ENCODE measurements at regions not wholly inside any gene's neighbourhood (a gene's known extent, or its start where the extent isn't known, plus 50 kb on each side); places are given as distances from the start of the nearest gene placed in this dataset.

GRCh38 chr7:91346426-91346825, 82.2 kb downstream of the FZD1 start:
- TF ChIP-seq EP300 (IDR thresholded peaks at IDR 0.05) (no peak), CTCF (IDR thresholded peaks at IDR 0.05) (no peak), POLR2AphosphoS5 (IDR thresholded peaks at IDR 0.05) (no peak), POLR2A (IDR thresholded peaks at IDR 0.05) (no peak)
- H3K27me3 ChIP-seq = no peaks in the 10 kb centered on the region
- no peak overlapping the region for H3K27ac ChIP-seq
- no peaks in the 10 kb centered on the region for H3K4me1 ChIP-seq
- no peaks in the 10 kb centered on the region for H3K36me3 ChIP-seq
- no peak overlapping the region for H3K4me3 ChIP-seq
- DNase-seq = no peak
- intact Hi-C loops (cut with DNase I) = no loop called here
- H3K9me3 ChIP-seq = no peaks in the 10 kb centered on the region

- Histone ChIP-seq H3K36me3 (no peaks in the 10 kb centered on the region), H3K27me3 (no peaks in the 10 kb centered on the region), H3K9me3 (no peaks in the 10 kb centered on the region), H3K27ac (no peak overlapping the region), H3K4me1 (no peaks in the 10 kb centered on the region), H3K4me3 (no peak overlapping the region)
- no peak for DNase-seq
- intact Hi-C loops (cut with DNase I) = no loop called here
- WGBS, 2 donors = 71 to 77% methylated on average over 3 of the region's 3 CpGs
- TF ChIP-seq CTCF (IDR thresholded peaks at IDR 0.05) (no peak), POLR2AphosphoS5 (IDR thresholded peaks at IDR 0.05) (no peak), POLR2A (IDR thresholded peaks at IDR 0.05) (no peak), EP300 (IDR thresholded peaks at IDR 0.05) (no peak)
Observed at GRCh38 chr7:91347290-91347689, 83.1 kb downstream of the FZD1 start.

GRCh38 chr7:91348711-91349110, 84.5 kb downstream of the FZD1 start:
- Histone ChIP-seq H3K36me3 (no peaks in the 10 kb centered on the region), H3K9me3 (no peaks in the 10 kb centered on the region), H3K27me3 (no peaks in the 10 kb centered on the region), H3K4me1 (no peaks in the 10 kb centered on the region), H3K4me3 (no peak overlapping the region), H3K27ac (no peak overlapping the region)
- TF ChIP-seq POLR2A (IDR thresholded peaks at IDR 0.05) = no peak
- no peak for TF ChIP-seq CTCF (IDR thresholded peaks at IDR 0.05)
- TF ChIP-seq EP300 (IDR thresholded peaks at IDR 0.05) = no peak
- TF ChIP-seq POLR2AphosphoS5 (IDR thresholded peaks at IDR 0.05) = no peak
- intact Hi-C loops (cut with DNase I) = no loop called here
- DNase-seq = no peak

- no peaks in the 10 kb centered on the region for H3K4me1 ChIP-seq
- H3K4me3 ChIP-seq = no peak overlapping the region
- no peaks in the 10 kb centered on the region for H3K9me3 ChIP-seq
- intact Hi-C loops (cut with DNase I) = no loop called here
- no peaks in the 10 kb centered on the region for H3K36me3 ChIP-seq
- 71 to 87% methylated on average over 3 of the region's 3 CpGs for WGBS, 2 donors
- H3K27me3 ChIP-seq = no peaks in the 10 kb centered on the region
- TF ChIP-seq POLR2AphosphoS5 (IDR thresholded peaks at IDR 0.05) (no peak), EP300 (IDR thresholded peaks at IDR 0.05) (no peak), POLR2A (IDR thresholded peaks at IDR 0.05) (no peak), CTCF (IDR thresholded peaks at IDR 0.05) (no peak)
- H3K27ac ChIP-seq = no peak overlapping the region
- no peak for DNase-seq
Observed at GRCh38 chr7:91351374-91351773, 87.1 kb downstream of the FZD1 start.

GRCh38 chr7:91352091-91352490, 87.9 kb downstream of the FZD1 start:
- 77 to 83% methylated on average over 4 of the region's 4 CpGs for WGBS, 2 donors
- intact Hi-C loops (cut with DNase I) = no loop called here
- no peak for TF ChIP-seq CTCF (IDR thresholded peaks at IDR 0.05)

More at GRCh38 chr7:91352091-91352490, 87.9 kb downstream of the FZD1 start:
- Histone ChIP-seq H3K36me3 (no peaks in the 10 kb centered on the region), H3K9me3 (no peaks in the 10 kb centered on the region), H3K4me1 (no peaks in the 10 kb centered on the region), H3K27me3 (no peaks in the 10 kb centered on the region), H3K4me3 (no peak overlapping the region), H3K27ac (no peak overlapping the region)
- no peak for DNase-seq
